A549 (cell line): ENCODE measurements at regions not wholly inside any gene's neighbourhood (a gene's known extent, or its start where the extent isn't known, plus 50 kb on each side); places are given as distances from the start of the nearest gene placed in this dataset.
A peak's percentile ranks its signal among the peaks of the same experiment; 100 is the strongest.

Experiments used
- EP300 ChIP-seq, 2 experiments: fragments of >200 bp; sonication (Bioruptor Twin); formaldehyde crosslinking; IDR thresholded peaks; 2 replicates in 1 of 2; 3 replicates in 1 of 2; pipeline ENCODE4 v1.6.1; 2016 to 2017
- FOXS1 ChIP-seq: fragments of 250-450 bp; sonication (Bioruptor Pico); IDR thresholded peaks from 2 replicates; pipeline ENCODE4 v1.5.0; 2020; ENCODE audit warnings: mild to moderate bottlenecking, moderate library complexity
- KDM1A ChIP-seq: fragments of 200-600 bp; sonication (generic); IDR thresholded peaks from 2 replicates; pipeline ENCODE4 v1.6.1; 2016; ENCODE audit warnings: low read depth, mild to moderate bottlenecking
- MYC ChIP-seq: IDR thresholded peaks from 2 replicates; pipeline ENCODE4 v1.6.1; 2012; ENCODE audit warnings: mild to moderate bottlenecking, inconsistent platforms, low read length, improper control_type of control experiment, borderline replicate concordance
- POLR2A ChIP-seq: IDR thresholded peaks from 2 replicates; pipeline ENCODE4 v1.6.1; 2012; ENCODE audit warnings: mild to moderate bottlenecking, low read length
- POLR2AphosphoS2 ChIP-seq: conservative IDR thresholded peaks from 2 replicates; pipeline ENCODE4 v1.6.1; 2012; ENCODE audit warnings: low read length, improper control_type of control experiment, inconsistent platforms
- RAD21 ChIP-seq, 2 experiments: fragments of >200 bp in 1 of 2; sonication (Bioruptor Twin) in 1 of 2; formaldehyde crosslinking in 1 of 2; IDR thresholded peaks in 1 of 2; conservative IDR thresholded peaks in 1 of 2; 2 replicates in 1 of 2; 3 replicates in 1 of 2; pipeline ENCODE4 v1.6.1; 2012 to 2018; ENCODE audit warnings: inconsistent platforms in 1 of 2
- RARB ChIP-seq: fragments of 250-450 bp; sonication (Bioruptor Pico); IDR thresholded peaks from 2 replicates; pipeline ENCODE4 v1.8.0; 2021; ENCODE audit warnings: mild to moderate bottlenecking, moderate library complexity
- REST ChIP-seq: fragments of 200-600 bp; sonication (generic); IDR thresholded peaks from 2 replicates; pipeline ENCODE4 v1.6.1; 2016; ENCODE audit warnings: antibody characterized with exemption, mild to moderate bottlenecking, moderate library complexity
- RFX5 ChIP-seq: fragments of 450-650 bp; IDR thresholded peaks from 2 replicates; pipeline ENCODE4 v1.7.1; 2014; ENCODE audit warnings: antibody characterized with exemption, mild to moderate bottlenecking, moderate library complexity
- USF2 ChIP-seq: fragments of 450-650 bp; IDR thresholded peaks from 2 replicates; pipeline ENCODE4 v1.6.1; 2014; ENCODE audit warnings: antibody characterized with exemption
- TF ChIP-seq, protein P1 (sequence below): fragments of >200 bp; sonication (Bioruptor Twin); formaldehyde crosslinking; IDR thresholded peaks from 3 replicates; pipeline ENCODE4 v1.5.1; 2016
- TF ChIP-seq, protein P2 (sequence below): fragments of 250-450 bp; sonication (Bioruptor Pico); IDR thresholded peaks from 2 replicates; pipeline ENCODE4 v1.5.0; 2021; ENCODE audit warnings: mild to moderate bottlenecking, moderate library complexity, borderline replicate concordance

DNA sequence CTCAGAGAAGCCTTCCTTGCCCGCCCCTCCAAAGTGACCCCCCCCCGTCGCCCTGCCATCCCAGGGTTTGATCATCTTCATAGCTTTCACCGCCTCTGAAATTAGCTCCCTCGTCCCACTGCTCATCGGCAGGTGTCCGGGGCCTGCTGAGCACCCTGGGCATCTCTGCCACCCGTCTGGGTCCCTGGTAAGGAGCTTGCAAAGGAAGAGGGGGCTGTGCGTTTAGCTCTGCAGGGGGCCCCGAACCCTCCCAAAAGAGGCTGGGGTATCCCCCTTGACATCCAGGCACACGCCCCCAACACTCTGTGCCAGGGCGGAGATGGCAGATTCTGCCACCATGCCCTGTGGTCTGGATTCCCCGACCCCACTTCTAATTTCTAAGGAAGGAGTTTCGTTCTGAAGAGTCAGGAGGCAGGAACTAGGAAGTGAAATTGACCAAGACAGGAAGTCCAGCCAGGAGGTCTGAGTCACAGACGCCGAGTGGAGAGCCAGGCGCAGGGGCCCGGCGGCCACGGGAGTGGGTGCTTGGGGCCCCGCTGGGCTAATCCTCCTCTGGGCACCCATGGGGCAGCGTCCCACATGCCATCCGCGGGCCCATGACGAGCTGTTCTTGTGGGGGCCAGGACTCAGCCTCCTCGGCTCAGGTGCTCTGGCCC is 95.7 kb downstream of the RFLNA start:
- TF ChIP-seq, protein P1, sequence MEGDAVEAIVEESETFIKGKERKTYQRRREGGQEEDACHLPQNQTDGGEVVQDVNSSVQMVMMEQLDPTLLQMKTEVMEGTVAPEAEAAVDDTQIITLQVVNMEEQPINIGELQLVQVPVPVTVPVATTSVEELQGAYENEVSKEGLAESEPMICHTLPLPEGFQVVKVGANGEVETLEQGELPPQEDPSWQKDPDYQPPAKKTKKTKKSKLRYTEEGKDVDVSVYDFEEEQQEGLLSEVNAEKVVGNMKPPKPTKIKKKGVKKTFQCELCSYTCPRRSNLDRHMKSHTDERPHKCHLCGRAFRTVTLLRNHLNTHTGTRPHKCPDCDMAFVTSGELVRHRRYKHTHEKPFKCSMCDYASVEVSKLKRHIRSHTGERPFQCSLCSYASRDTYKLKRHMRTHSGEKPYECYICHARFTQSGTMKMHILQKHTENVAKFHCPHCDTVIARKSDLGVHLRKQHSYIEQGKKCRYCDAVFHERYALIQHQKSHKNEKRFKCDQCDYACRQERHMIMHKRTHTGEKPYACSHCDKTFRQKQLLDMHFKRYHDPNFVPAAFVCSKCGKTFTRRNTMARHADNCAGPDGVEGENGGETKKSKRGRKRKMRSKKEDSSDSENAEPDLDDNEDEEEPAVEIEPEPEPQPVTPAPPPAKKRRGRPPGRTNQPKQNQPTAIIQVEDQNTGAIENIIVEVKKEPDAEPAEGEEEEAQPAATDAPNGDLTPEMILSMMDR = no peak
- TF ChIP-seq RAD21 (conservative IDR thresholded peaks at IDR 0.05 in 1 of 2, IDR thresholded peaks at IDR 0.05 in 1 of 2) = no peak
- TF ChIP-seq POLR2AphosphoS2 = no peak
- peak; percentile 14 to 20; a peak in 1 of 5 replicates for TF ChIP-seq EP300 (IDR thresholded peaks at IDR 0.05)
- no peak for TF ChIP-seq FOXS1 (CRISPR knock-in tag)
- no peak for TF ChIP-seq POLR2A
- TF ChIP-seq, protein P2, sequence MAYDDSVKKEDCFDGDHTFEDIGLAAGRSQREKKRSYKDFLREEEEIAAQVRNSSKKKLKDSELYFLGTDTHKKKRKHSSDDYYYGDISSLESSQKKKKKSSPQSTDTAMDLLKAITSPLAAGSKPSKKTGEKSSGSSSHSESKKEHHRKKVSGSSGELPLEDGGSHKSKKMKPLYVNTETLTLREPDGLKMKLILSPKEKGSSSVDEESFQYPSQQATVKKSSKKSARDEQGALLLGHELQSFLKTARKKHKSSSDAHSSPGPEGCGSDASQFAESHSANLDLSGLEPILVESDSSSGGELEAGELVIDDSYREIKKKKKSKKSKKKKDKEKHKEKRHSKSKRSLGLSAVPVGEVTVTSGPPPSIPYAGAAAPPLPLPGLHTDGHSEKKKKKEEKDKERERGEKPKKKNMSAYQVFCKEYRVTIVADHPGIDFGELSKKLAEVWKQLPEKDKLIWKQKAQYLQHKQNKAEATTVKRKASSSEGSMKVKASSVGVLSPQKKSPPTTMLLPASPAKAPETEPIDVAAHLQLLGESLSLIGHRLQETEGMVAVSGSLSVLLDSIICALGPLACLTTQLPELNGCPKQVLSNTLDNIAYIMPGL (CRISPR knock-in tag) = no peak
- TF ChIP-seq MYC = no peak; the same call in 1 of the 2 replicates
- TF ChIP-seq RFX5 = no peak
- TF ChIP-seq USF2 = no peak
- no peak for TF ChIP-seq RARB
- no peak for TF ChIP-seq KDM1A
- no peak for TF ChIP-seq REST
